Naive thymus-derived CD4-positive, alpha-beta T cell (primary cell): ENCODE measurements at regions not wholly inside any gene's neighbourhood (a gene's known extent, or its start where the extent isn't known, plus 50 kb on each side); places are given as distances from the start of the nearest gene placed in this dataset.

Experiments used
- ATAC-seq: fragments of 150-1000 bp; cut with Tn5 transposase; 2 replicates; pipeline ENCODE4 v1.10.0; 2021; ENCODE audit warnings: mild to moderate bottlenecking, moderate library complexity
- CTCF ChIA-PET: fragments of 350-600 bp; sonication (Branson Sonifier 250); formaldehyde crosslinking; loops from one replicate; lab custom pipeline; 2021; ENCODE audit warnings: antibody characterized with exemption; lab: Charles Lee
- POLR2A ChIA-PET: fragments of 350-600 bp; sonication (Branson Sonifier 250); formaldehyde crosslinking; loops from one replicate; lab custom pipeline; 2021; ENCODE audit warnings: antibody characterized with exemption, inconsistent platforms; lab: Charles Lee
- DNase-seq, 9 donors: peaks; one replicate each; pipeline versions ENCODE4 v3.0.0 to v3.0.0-alpha.2; 2020 to 2022; ENCODE audit warnings: mixed read lengths in 1 of 9
- H3K27ac ChIP-seq: one replicate; pipeline ENCODE4 v1.7.0; 2013; ENCODE audit warnings: mild to moderate bottlenecking, low read depth, low read length, moderate library complexity
- H3K27me3 ChIP-seq, 2 donors: one replicate each; pipeline ENCODE4 v1.7.0; 2013; ENCODE audit warnings: low read length in 2 of 2, mild to moderate bottlenecking in 2 of 2, moderate library complexity in 2 of 2; ENCODE audit not compliant: control insufficient read depth in 2 of 2, insufficient read depth in 2 of 2
- H3K36me3 ChIP-seq, 3 experiments: 1 replicate in 2 of 3; 2 replicates in 1 of 3; pipeline ENCODE4 v1.7.0; 2013; ENCODE audit warnings: low read length in 3 of 3, mild to moderate bottlenecking in 3 of 3, moderate library complexity in 1 of 3; ENCODE audit not compliant: insufficient read depth in 3 of 3, control insufficient read depth in 2 of 3
- H3K4me1 ChIP-seq, 2 donors: one replicate each; pipeline ENCODE4 v1.7.0; 2013; ENCODE audit warnings: low read length in 2 of 2, mild to moderate bottlenecking in 2 of 2, moderate library complexity in 1 of 2; ENCODE audit not compliant: control insufficient read depth in 2 of 2, insufficient read depth in 2 of 2
- H3K4me3 ChIP-seq: 2 replicates; pipeline ENCODE4 v1.7.0; 2013; ENCODE audit warnings: mild to moderate bottlenecking, low read length
- H3K9me3 ChIP-seq, 3 experiments: 1 replicate in 2 of 3; 2 replicates in 1 of 3; pipeline ENCODE4 v1.7.0; 2013; ENCODE audit warnings: low read length in 3 of 3; ENCODE audit not compliant: control insufficient read depth in 2 of 3
- H3K27ac Mint-ChIP-seq, 9 donors: one replicate each; pipeline ENCODE4 v1.8.0; 2020 to 2022; ENCODE audit warnings: mixed read lengths in 9 of 9, mild to moderate bottlenecking in 8 of 9, moderate library complexity in 5 of 9, inconsistent platforms in 2 of 9
- H3K27me3 Mint-ChIP-seq, 5 donors: one replicate each; pipeline ENCODE4 v1.8.0; 2021 to 2022; ENCODE audit warnings: mixed read lengths in 5 of 5, mild to moderate bottlenecking in 1 of 5
- H3K36me3 Mint-ChIP-seq, 5 donors: one replicate each; pipeline ENCODE4 v1.8.0; 2020 to 2022; ENCODE audit warnings: mixed read lengths in 5 of 5, mild to moderate bottlenecking in 3 of 5, inconsistent platforms in 1 of 5
- H3K4me1 Mint-ChIP-seq, 7 donors: one replicate each; pipeline ENCODE4 v1.8.0; 2020 to 2022; ENCODE audit warnings: mixed read lengths in 7 of 7, mild to moderate bottlenecking in 3 of 7, inconsistent platforms in 1 of 7
- H3K4me3 Mint-ChIP-seq, 10 donors: one replicate each; pipeline ENCODE4 v1.8.0; 2020 to 2022; ENCODE audit warnings: mild to moderate bottlenecking in 10 of 10, mixed read lengths in 10 of 10, moderate library complexity in 6 of 10, inconsistent platforms in 2 of 10
- H3K9me3 Mint-ChIP-seq, 11 donors: one replicate each; pipeline ENCODE4 v1.8.0; 2020 to 2022; ENCODE audit warnings: mixed read lengths in 11 of 11, mild to moderate bottlenecking in 4 of 11, inconsistent platforms in 1 of 11, moderate library complexity in 1 of 11
- intact Hi-C, 2 donors: fragments of 100-400 bp; cut with micrococcal nuclease; formaldehyde crosslinking; loops; one replicate each; pipeline ENCODE4 v1.15.1; 2023

DNA sequence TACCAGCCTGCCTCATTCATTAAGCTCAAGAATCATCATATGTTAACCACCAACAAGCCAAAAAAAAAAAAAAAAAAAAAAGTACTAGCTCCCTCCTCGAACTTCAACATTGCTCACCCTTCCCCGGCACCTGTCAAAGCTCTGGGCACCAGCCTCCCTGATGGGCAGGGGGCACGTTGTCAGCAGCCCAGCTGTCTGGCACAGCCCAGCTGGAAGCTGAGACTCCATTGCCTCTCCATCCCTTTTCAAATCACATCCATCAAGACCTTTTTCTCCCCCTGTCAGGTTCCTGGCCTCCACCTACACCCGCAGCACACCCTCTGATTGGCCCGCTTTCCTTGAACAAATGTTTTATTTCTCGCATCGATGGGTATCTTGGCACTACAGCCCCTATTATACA, 913.3 kb upstream of the AUTS2 start:
- POLR2A ChIA-PET = no interaction called here
- Histone ChIP-seq H3K4me3 (no peak overlapping the region), H3K4me1 (no peaks in the 10 kb centered on the region), H3K27ac (no peak overlapping the region), H3K27me3 (no peaks in the 10 kb centered on the region), H3K9me3 (no peaks in the 10 kb centered on the region), H3K36me3 (no peaks in the 10 kb centered on the region)
- Mint-ChIP-seq H3K9me3 (peaks cover 6 to 37% (median 13%) of the 10 kb centered on the region in 11 donors), H3K4me3 (no peak overlapping the region), H3K4me1 (no peaks in the 10 kb centered on the region), H3K27me3 (peaks cover 0 to 6% (median 0%) of the 10 kb centered on the region in 5 donors), H3K36me3 (peaks cover 0 to 4% (median 0%) of the 10 kb centered on the region in 5 donors), H3K27ac (peak overlapping the region in 1 of 9 donors; percentile 19)
- ATAC-seq = no peak
- intact Hi-C loops = no loop called here
- no peak for DNase-seq
- CTCF ChIA-PET = no interaction called here

DNA sequence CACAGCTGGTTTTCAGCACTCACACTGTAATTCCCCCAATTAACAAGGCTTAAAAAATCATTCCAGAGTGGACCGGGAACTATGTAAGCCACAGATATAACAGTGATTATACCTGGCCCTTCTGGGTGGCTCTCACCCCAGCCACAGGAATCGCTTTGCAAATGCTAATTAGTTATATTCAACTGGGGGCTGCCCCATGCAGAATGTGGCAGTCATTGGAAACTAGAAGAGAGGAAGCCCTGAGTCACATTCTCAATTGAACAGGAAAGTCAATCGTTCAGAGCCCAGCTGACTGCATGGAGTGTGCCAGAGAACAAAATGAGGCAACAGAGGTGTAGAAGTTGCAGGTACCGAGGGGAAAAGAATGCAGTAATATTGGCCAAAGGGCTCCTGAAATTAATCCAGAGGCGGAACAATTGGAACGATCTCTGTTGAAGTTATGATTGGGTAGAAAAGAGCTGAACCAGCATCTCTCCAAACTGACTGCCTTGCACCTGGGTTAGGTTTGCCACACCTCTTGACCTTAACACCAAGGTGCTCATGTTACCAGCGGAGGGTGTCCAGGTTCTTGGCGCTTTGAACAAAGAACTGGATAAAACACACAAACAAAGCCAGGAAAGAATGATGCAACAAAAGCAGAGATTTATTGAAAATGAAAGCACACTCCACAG, 909.7 kb upstream of the AUTS2 start:
- no peak for ATAC-seq
- POLR2A ChIA-PET = no interaction called here
- no peak overlapping the region for H3K27ac ChIP-seq
- H3K9me3 ChIP-seq = no peaks in the 10 kb centered on the region
- no peaks in the 10 kb centered on the region for H3K36me3 ChIP-seq
- intact Hi-C loops = no loop called here
- H3K4me1 ChIP-seq = no peaks in the 10 kb centered on the region
- H3K27me3 Mint-ChIP-seq = peaks cover 0 to 6% (median 0%) of the 10 kb centered on the region in 5 donors
- no peak overlapping the region for H3K27ac Mint-ChIP-seq
- CTCF ChIA-PET = no interaction called here
- no peak for DNase-seq
- H3K4me1 Mint-ChIP-seq = no peaks in the 10 kb centered on the region
- H3K9me3 Mint-ChIP-seq = peaks cover 4 to 44% (median 18%) of the 10 kb centered on the region in 11 donors
- H3K4me3 Mint-ChIP-seq = no peak overlapping the region
- H3K27me3 ChIP-seq = no peaks in the 10 kb centered on the region
- H3K4me3 ChIP-seq = no peak overlapping the region
- peaks cover 0 to 4% (median 0%) of the 10 kb centered on the region in 5 donors for H3K36me3 Mint-ChIP-seq

DNA sequence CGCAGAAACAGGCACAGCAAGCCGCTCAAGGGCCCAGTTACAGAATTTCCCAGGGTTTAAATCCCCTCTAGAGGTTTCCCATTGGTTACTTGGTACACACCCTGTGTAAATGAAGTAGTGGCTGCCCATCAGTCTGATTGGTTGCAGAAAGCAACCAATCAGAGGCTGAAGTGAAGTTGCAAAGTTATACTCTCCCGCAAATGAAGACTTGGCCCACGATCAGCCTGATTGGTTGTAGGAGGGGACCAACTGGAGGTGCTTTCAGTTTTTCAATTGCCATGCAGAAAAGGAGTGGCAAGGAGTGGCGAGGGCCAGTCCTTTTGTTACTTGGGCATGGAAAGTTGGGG, 909.2 kb upstream of the AUTS2 start:
- no peak overlapping the region for H3K27ac Mint-ChIP-seq
- Histone ChIP-seq H3K4me3 (no peak overlapping the region), H3K4me1 (no peaks in the 10 kb centered on the region), H3K36me3 (no peaks in the 10 kb centered on the region), H3K9me3 (no peaks in the 10 kb centered on the region), H3K27me3 (no peaks in the 10 kb centered on the region), H3K27ac (no peak overlapping the region)
- H3K36me3 Mint-ChIP-seq = peaks cover 0 to 4% (median 0%) of the 10 kb centered on the region in 5 donors
- intact Hi-C loops = no loop called here
- H3K4me1 Mint-ChIP-seq = no peaks in the 10 kb centered on the region
- peaks cover 4 to 45% (median 15%) of the 10 kb centered on the region in 11 donors for H3K9me3 Mint-ChIP-seq
- no peak for DNase-seq
- ChIA-PET CTCF (no interaction called here), POLR2A (no interaction called here)
- no peak overlapping the region for H3K4me3 Mint-ChIP-seq
- no peak for ATAC-seq
- peaks cover 0 to 6% (median 0%) of the 10 kb centered on the region in 5 donors for H3K27me3 Mint-ChIP-seq

DNA sequence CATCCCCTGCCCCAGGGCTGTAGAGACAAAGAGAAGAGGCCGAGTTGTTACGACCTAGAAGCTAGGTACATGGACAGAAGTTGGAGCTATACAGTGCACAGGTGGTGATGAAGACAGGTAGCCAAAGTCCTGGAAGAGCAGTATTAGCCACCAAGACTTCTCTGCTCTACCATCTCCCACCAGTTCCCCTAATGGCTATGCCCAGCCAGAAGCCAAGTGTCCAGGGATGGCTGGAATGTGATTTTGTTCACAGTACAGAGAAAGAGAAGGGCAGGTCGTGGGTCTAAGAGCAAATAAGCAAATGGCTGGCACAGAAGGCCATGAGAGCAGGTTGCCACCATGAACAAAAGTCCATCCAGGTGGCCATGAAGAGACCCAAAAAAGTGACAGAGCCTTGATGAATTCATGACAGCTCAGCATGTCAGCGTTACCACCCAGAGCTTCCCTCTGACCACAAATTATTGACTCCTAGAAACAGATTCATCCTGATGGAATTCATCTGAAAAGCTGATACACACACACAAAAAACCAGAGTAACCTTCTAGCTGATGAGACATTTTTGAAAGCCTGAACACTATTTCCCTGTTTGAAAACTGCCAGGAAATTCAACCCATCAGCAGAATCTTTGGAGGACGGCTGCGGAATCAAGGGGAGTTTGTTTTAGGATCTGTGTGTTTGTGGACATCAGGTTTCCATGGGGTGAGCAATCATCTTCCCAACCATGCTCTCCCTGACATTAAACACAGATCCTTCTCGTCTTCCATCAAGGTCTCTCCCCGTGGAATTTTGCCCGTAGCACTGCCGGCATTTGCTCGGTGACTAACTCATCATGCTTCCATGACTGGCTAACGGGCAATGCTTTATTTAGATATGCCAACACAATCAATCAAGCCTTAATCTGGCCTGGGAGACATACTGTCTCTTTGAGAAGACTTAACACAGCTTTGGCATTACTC, 906.7 kb upstream of the AUTS2 start:
- H3K27ac ChIP-seq = no peak overlapping the region
- Mint-ChIP-seq H3K36me3 (no peaks in the 10 kb centered on the region), H3K4me3 (no peak overlapping the region), H3K4me1 (no peaks in the 10 kb centered on the region), H3K27me3 (no peaks in the 10 kb centered on the region), H3K9me3 (peaks cover 5 to 50% (median 19%) of the 10 kb centered on the region in 11 donors), H3K27ac (no peak overlapping the region)
- no peaks in the 10 kb centered on the region for H3K4me1 ChIP-seq
- DNase-seq = no peak
- H3K4me3 ChIP-seq = no peak overlapping the region
- ATAC-seq = no peak
- ChIA-PET CTCF (no interaction called here), POLR2A (no interaction called here)
- no peaks in the 10 kb centered on the region for H3K27me3 ChIP-seq
- H3K36me3 ChIP-seq = no peaks in the 10 kb centered on the region
- H3K9me3 ChIP-seq = no peaks in the 10 kb centered on the region
- intact Hi-C loops = no loop called here

DNA sequence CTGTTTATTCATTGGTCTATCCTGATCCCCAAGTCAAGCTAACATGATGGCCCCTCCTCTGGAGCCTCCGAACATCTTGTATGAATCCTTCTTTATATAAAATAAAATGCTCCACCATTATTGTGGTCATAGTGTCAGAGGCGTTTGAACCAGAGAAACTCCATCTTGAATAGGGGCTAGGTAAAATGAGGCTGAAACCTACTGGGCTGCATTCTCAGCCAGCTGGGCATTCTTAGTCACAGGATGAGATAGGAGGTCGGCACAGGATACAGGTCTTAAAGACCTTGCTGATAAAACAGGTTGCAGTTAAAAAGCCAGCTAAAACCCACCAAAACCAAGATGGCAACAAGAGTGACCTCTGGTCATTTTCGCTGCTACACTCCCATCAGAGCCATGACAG, 905.8 kb upstream of the AUTS2 start:
- ChIA-PET CTCF (no interaction called here), POLR2A (no interaction called here)
- Mint-ChIP-seq H3K36me3 (no peaks in the 10 kb centered on the region), H3K27ac (no peak overlapping the region), H3K9me3 (peaks cover 6 to 59% (median 18%) of the 10 kb centered on the region in 11 donors), H3K4me1 (no peaks in the 10 kb centered on the region), H3K4me3 (no peak overlapping the region), H3K27me3 (no peaks in the 10 kb centered on the region)
- DNase-seq (no peak), ATAC-seq (no peak)
- H3K4me1 ChIP-seq = no peaks in the 10 kb centered on the region
- H3K36me3 ChIP-seq = no peaks in the 10 kb centered on the region
- no peaks in the 10 kb centered on the region for H3K9me3 ChIP-seq
- no peak overlapping the region for H3K4me3 ChIP-seq
- intact Hi-C loops = no loop called here
- H3K27me3 ChIP-seq = no peaks in the 10 kb centered on the region
- no peak overlapping the region for H3K27ac ChIP-seq

DNA sequence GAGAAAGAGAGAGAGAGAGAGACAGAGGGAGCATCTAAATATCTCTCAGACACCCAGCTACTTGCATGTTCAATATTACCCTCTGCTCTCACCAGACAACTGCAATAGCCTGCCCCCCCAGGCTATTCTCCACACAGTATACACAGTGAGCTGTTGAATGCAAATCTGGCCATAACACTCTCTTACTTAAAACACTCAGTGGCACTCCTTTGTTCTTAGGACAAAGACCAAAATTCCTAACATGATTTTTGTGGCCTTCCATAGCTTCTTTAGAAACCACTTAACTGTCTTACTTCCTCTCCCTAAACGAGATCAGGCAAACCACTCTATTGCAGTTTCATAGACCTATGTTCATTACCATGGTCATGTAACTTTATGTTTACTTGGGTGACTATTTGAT, 903.6 kb upstream of the AUTS2 start:
- no peaks in the 10 kb centered on the region for H3K27me3 ChIP-seq
- Mint-ChIP-seq H3K9me3 (peaks cover 0 to 55% (median 13%) of the 10 kb centered on the region in 11 donors), H3K27ac (no peak overlapping the region), H3K4me1 (no peaks in the 10 kb centered on the region), H3K27me3 (no peaks in the 10 kb centered on the region), H3K4me3 (no peak overlapping the region), H3K36me3 (no peaks in the 10 kb centered on the region)
- H3K27ac ChIP-seq = no peak overlapping the region
- POLR2A ChIA-PET = no interaction called here
- no peaks in the 10 kb centered on the region for H3K9me3 ChIP-seq
- no peak for DNase-seq
- no peaks in the 10 kb centered on the region for H3K36me3 ChIP-seq
- H3K4me3 ChIP-seq = no peak overlapping the region
- H3K4me1 ChIP-seq = no peaks in the 10 kb centered on the region
- CTCF ChIA-PET = no interaction called here
- intact Hi-C loops = no loop called here
- no peak for ATAC-seq
